ENCODE measurements at regions not wholly inside any gene's neighbourhood (a gene's known extent, or its start where the extent isn't known, plus 50 kb on each side); places are given as distances from the start of the nearest gene placed in this dataset.

GRCh38 chr1:58325866-58326265, 220.7 kb downstream of the OMA1 start:
- TF ChIP-seq CTCF (IDR thresholded peaks at IDR 0.05 in 8 of 11, conservative IDR thresholded peaks at IDR 0.05 in 3 of 11), result no peak
- TF ChIP-seq POLR2AphosphoS5 (IDR thresholded peaks at IDR 0.05), result no peak

All from spleen (tissue), 7 donors.